GM12892 (cell line): ENCODE measurements at regions not wholly inside any gene's neighbourhood (a gene's known extent, or its start where the extent isn't known, plus 50 kb on each side); places are given as distances from the start of the nearest gene placed in this dataset.

Experiments
- POLR2A ChIP-seq: IDR thresholded peaks from 2 replicates; pipeline ENCODE4 v1.6.1; 2011; ENCODE audit warnings: low read depth, low read length, control low read depth
- TAF1 ChIP-seq: IDR thresholded peaks from 2 replicates; pipeline ENCODE4 v1.6.1; 2011; ENCODE audit warnings: low read depth, mild to moderate bottlenecking, control low read depth, low read length, borderline replicate concordance

GRCh38 chr15:77818484-77819047 is 185.9 kb upstream of the LINGO1 start:
- no peak for TF ChIP-seq POLR2A
- TF ChIP-seq TAF1: no peak
